ENCODE measurements at regions not wholly inside any gene's neighbourhood (a gene's known extent, or its start where the extent isn't known, plus 50 kb on each side); places are given as distances from the start of the nearest gene placed in this dataset.
"Not testable (repeated sequence)": the region's sequence is repeated elsewhere in the genome, so short reads cannot be mapped to it uniquely, and the experiment has no call there.

DNA sequence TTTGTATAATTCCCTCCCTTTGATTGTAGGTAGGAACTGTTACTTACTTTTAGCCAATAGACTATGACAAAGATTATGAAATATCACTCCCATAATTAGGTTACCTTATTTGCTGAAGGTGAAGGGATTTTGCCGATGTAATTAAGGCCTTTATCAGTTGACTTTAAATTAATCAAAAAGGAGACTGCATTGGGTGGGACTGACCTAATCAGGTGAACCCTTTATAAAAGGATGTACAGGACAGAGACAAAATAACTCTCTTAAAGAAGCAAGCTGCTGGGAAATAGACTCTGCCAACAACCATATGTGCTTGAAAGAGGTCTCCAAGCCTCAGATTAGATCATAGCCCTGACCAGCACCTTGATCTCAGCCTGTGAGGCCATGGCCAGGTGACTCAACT, 167.6 kb downstream of the SOX3 start:
- FAIRE-seq, result no peak

DNA sequence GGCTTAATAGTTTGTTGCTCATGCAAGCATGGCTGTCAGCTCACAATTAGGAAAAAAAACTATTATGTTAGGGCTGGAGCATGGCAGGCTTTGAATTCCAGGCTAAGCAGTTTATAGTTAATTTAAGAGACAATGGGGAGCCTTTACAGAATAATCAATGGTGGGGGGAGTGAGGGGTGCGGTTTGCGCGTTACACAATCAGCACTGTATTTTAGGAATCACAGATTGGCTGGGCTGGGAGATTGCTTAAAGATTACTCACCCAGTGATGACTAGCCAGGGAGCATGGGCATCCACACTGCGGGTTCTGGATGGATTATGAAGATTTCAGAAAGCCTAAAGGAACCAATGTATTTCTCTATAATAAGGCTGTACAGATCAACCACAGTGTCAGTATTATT, 186.6 kb downstream of the SOX3 start:
- no peak for FAIRE-seq

DNA sequence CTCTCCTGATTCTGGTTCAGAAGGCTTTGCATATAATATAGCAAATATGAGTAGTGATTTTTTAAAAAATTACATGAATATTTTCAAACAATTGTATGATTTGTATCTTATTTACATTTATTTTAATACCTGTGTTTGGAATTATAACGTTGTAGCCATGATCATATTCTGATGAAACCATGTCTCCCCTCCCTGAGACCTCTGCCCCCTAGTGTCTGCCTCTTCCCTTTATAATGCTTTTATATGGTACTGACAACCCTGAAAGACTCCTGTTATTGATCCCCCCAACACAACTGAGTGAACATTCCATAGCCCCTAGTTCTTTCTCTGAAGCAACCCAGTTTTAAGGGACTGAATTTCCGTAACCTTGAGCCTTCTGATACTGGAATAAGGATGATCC, 187.4 kb downstream of the SOX3 start:
- FAIRE-seq, result no peak

DNA sequence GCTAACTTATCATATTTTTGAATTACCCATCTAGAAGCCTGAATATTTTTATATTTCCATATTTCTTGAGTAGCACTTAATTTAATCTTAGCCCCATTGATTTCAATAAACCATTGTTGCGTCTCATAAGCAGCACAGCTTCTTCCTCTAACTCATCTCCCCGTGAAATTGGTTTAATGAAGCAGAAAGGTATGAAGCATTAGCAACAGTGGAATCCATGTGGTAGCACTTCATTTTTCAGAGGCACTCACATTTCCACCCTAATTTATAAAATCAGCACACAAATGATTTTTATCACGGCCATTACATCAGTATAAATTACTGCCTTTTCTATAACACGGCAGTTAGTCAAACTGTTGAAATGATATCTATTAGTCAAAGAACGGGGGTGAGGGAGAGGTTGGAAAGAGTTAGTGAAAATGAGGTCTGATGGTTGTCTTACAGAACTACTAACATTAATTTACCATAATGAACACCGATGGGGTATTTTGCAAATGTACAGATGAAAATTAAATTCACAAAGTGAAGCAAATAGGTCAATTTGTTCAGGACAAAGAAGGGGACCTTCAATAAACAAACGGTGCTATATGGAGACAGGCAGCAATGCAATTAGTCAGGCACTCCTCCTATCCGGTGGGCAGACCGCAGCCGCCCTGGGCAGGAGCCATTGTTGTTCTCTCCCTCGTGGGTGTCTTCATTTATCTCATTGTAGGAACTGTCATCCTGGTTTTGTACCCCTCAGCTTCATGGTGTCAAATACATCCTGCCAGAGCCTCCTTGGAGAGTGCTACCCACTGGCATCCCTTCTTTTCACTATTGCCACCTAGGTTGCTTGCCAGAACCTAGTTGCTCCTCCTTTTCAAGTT, 205.7 kb downstream of the SOX3 start:
- no peak for FAIRE-seq

DNA sequence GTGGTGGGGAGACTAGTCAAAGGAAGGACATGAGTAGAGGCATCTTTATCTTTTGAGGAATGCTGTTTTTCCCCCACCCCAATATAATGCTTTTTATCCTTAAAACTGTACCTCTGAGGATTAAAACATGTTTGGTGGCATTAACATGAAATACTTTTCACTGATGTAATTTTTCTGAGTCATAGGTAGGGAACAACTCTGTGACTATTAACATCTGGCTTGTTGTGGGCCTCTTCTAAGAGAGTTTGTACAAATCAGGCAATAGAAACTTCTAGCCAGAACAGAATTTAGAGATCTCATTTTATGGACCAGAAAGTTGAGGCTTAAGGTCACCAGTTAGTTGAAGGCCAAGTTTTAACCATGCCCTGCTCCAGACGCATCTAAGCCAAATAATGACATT, 207.6 kb downstream of the SOX3 start:
- no peak for FAIRE-seq

DNA sequence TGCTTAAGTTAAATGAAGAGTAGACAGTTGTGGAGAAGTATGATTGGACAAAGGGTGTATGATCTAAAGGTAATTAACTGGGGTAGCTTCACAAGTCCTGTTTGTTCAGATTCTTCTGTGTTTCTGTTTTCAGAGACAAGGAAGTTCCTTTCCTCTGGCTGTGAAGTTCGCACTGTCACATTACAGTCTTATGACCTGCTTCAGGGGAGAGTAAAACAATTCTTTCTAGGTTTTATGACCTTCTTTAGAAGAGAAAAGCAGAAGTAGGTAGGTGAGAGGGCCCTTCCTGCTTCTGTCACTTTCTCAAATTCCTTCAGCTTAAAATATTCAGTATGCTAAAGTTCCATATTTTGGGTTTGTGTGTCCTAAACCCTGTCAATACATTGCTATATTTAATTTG, 211.9 kb downstream of the SOX3 start:
- FAIRE-seq, result no peak

DNA sequence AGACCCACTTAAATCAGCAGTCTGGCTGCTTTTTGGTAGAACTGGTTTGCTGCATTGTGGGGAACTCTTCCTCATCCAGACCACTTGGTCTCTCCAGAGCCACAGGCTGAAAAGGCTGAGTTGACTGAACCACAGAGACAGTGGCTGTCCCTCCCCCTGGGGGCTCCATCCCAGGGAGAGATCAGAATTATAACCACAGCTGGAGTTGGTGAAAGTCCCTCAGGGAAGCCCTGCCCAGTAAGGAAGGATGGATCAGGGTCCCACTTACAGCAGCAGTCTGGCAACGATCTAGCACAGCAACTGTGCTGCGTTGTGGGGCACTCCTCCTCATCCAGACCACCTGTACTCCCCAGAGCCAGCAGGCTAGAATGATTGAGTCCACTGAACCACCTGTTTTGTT, 212.7 kb downstream of the SOX3 start:
- FAIRE-seq, result no peak

DNA sequence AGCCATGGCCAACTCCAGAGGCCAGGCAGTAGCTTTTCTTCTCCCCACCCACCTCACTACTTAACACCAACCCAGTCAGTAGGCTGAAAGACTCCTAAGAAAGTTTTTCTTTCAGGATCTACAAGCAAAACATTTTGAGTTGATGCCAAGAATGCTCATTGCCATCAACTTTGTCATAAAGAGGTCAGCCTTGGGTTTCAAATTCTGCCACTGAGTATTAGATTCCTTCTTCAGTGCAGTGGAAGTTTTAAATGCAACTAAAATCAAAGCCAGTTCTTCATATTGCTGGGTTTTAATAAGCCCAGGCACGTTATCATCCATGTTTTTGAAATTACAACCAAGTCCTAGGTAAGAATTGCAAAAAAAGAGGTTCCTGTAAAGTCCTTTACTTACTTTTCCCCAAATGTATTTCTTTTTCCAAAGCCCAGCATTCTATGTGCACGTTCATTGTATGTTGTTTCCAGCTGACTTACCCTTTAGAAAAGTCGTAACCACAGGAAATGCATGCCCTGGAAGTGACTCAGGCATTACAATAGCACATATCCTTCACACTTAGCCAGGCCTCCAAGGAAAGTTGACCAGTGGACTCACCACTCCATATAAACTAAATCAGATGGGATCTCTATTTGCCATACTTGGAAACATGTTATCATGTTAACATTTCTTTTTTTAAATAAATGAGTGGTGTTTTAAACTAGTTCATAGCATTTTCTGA, 229.9 kb downstream of the SOX3 start:
- no peak for FAIRE-seq

DNA sequence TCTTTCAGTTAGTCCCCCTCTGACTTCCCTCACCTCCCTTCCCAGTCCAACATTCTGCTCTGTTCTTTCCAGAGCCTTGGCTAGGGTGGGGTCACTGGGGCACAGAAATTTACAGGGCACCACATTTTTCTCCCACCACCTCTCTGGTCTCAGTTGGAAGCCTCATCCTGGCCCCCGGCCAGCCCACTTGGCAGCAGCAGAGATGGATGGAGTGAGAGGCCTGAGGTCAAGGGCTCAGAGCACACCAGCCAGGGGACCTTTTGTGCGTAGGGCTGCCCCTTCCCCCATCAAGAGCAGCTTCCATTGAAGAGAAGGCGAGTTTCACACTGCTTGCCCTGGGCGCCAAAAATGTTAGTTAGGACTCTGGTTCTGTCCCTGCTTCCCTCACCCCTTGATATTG, 230.9 kb downstream of the SOX3 start:
- FAIRE-seq, result no peak

DNA sequence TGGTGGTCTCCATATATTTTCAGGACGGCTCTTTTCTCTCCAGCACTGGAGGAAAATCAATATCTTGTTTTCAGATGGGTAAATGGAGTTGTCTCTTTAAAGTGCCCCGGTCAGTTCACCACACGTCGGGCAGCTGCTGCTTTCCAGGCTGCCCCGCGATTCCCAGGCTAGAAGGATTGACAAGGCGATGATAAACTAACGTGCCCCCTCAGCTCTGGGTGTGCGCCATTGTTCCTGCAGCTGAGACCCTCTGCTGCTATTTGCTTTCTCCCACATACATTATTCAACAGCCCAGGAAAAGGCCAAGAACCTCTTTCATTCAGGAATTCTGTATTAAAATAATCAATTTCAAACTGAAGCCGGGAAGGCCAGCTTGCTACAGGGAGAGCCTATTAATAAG, 254.5 kb downstream of the SOX3 start:
- FAIRE-seq, result no peak

DNA sequence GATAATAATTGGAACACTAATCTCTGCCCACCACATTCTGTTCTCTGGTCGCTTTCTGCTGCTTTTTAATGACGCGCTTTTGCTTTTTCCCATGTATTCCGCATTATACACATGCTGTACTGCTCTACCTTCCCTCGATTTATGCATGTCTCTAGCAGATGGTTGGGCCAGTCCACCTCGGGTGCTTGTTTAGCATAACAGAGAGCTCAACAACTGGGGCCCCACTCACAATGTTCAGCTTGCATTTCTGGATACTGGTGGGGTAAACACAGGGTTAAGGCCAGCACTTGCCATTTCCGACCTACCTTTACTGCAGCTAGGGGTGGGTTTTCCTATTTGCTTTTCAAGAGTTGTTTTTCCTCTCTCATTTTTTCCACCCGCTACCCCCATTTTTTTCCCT, 255.8 kb downstream of the SOX3 start:
- FAIRE-seq, result no peak

DNA sequence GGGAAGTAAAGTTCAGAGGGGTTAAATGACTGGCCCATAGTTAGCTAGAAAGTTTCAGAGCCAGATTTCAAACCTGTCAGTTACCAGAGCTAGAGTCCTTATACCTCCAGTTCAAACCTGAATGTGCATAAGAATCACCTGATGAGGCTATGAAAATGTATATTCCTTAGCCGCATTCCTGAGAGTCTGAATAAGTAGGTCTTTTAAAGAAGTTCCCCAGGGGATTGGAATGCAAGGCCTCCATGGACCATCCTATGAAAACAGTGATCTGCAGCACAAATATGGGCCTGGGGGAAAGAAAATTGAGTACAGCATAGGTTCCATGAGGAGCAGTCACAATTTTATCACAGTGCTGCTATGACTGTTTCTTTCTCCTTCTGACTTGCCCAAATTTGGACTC, 263.9 kb upstream of the CXorf66 start:
- FAIRE-seq, result no peak

DNA sequence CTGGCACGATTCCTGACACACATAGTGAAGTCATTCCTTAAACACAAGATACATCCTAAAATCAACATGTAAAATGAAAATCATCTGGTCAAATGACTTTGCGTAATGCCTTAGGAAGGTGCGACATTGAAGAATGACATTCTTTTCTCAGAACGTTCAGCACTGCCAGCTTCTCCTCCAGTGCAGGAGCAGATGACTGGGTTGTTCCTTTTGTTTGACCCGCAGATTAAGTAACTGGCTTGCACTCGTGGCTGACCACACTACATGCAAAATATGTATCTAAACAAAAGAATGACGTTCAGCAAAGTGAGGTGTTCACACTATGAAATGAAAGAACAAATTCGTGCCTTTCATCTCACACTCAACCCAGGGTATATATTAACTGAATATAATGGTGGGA, 260.7 kb upstream of the CXorf66 start:
- FAIRE-seq, result not testable (repeated sequence)

DNA sequence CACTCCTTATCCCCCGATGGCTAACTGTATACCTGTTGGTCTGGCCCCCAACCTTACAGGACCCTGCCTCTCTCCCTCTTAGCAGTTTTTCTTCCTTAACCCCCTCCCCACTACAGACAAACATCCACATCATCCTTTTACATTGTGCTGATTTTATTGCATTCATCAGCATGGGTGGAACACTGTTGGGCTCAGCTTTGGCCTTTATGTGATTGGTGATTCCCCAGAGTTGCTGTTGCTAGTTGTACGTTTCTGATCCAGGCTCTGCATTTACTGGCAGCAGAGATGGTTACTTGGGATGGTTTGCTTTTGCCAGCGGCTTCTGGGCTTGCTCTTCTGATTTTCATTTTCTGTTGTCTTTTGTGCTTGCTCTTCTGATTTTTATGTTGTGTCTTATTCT, 250.6 kb upstream of the CXorf66 start:
- FAIRE-seq, result not testable (repeated sequence)

DNA sequence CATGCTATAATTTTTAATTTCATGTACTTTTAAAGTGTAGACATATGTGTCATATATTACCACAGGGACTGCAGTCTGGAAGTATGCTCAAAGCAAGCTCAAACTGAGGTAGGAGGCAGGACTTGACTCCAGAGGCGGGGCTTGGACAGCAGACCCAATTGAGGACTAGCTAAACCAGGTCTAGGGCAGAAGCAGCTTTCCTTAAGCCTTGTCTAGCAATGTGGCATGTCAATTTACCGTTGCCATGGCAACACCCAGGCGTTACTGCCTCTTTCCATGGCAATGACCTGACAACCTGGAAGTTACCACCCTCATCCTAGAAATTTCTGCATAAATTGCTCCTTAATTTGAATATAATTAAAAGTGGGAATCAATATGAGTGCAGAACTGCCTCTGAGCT, 249.2 kb upstream of the CXorf66 start:
- not testable (repeated sequence) for FAIRE-seq

DNA sequence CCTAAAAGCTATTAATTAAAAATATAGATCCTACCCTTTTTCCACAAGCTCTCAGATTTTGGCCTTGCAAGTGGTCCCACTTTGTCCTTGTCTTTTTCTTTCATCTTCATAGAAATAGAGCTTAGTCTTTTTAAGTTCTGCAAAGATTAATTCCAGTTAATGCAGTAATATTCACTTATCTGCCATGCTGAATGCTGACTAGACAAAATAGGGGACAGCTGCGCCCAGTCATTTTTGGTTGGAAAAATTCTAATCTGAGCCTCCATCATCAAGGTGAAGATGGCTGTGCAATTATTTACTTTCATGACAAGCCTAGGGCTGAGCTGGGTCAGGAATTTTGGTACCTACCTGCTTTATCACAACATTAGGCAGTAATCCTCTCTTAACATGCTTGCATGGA, 241.3 kb upstream of the CXorf66 start:
- FAIRE-seq, result no peak

DNA sequence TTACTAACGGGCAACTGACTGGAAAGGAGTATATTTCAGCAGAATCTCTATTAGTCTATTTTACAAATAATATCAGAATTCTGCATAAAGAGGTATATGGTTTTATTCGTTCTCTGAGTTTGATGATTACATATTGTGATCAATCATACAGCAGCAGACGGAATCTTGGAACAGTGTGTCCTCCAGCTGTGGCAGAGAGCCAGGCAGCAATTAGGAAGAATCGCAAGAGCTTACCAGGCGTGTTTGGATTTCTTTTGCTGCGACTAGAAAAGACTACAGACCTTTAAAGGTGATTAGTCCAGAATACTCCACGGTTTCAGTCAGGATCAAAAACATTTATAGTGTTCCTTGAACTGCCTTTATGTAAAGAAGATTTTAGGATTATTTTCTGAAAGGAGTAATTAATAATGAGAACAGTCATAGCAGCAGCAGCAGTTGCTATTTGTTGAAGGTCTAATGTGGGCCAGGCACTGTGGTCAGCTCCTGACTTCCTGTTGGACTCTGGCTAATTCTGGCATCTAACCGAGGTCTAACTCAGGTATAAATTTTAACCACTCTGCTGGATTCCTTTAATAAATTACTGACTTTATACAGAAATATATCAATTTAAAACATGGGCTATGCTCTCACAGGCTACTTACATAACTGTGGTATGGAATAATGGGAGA, 225.3 kb upstream of the CXorf66 start:
- no peak for FAIRE-seq

DNA sequence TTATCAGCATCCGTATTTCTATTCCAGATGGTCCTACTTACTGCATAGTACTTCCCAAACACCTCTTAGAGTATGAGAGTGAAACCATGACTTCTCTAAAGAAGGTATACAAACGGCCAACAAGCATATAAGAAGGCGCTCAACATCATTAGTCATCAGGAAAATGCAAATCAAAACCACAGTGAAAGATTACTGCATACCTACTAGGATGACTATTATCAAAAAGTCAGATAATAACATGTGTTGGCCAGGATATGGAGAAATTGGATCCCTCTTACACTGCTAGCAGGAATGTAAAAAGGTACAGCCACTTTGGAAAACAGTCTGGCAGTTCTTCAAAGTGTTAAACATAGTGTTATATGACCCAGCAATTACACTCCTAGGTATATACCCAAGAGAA, 215.3 kb upstream of the CXorf66 start:
- FAIRE-seq, result no peak

DNA sequence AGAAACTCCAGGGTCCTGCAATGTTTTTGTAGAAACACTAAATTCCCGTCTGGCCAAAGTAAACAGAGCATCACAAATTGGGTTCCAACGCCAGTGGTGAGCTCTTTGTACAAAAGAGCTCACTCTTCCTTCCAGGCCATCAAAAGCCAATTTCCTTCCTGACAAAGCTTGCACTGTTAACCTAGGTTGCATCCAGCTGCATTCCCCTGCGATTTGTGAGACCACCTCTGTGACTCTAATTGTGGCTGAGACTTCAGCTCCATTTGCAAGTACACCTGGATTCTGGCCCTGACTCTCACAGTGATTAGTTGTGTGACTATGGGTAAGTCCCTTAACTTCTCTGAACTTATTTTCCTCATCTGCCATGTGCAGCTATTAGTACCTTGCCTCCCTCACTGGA, 212.5 kb upstream of the CXorf66 start:
- FAIRE-seq, result no peak

DNA sequence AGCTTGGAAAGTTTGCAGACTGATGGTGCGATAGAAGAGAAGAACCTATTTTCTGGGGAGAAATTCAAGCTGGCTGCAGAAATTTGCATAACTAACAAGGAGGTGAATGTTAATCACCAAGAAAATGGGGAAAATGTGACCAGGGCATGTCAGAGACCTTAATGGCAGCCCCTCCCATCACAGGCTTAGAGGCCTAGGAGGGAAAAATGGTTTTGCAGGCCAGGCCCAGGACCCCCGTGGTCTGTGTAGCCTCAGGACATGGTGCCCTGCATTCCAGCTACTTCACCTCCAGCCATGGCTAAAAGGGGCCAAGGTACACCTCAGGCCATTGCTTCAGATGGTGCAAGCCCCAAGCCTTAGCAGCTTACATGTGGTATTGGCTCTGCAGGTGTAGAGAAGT, 207.1 kb upstream of the CXorf66 start:
- FAIRE-seq, result no peak

DNA sequence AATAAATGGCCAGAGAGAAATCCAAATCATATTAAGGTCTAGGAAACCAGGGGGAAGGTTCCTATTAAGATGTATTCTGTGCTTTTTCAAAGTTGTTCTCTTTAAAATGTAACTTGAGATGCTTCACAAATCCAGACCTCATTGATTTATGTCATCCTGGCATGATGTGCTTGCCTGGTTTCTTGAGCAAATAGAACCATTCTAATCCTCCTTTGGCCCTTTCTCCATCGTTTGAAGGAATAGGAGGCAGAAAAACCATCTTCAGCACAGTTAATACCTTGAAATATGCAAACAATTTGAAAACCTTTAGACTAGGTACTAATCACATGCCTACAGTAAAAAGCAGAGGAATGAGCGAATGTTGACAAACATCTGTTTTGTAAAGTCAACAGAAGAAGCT, 202.2 kb upstream of the CXorf66 start:
- FAIRE-seq, result no peak

DNA sequence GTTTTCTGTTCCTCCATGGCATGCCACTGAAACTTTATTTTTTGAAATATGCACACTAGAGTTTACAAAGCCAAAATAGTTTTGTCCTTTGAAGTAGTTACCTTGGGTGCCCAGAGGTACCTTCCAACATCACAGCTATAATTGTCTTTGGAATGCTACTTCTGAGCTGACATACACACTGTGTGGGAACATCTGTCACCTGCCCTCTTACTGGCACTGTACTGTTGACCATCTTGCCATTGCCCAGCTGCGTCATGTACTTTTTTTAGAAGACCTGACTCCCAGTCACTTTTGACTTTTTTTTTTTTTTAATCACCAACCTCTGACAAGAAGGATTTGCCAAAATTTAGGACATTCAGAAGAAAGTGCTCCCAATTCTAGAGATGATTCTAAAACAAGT, 200.5 kb upstream of the CXorf66 start:
- FAIRE-seq, result no peak

DNA sequence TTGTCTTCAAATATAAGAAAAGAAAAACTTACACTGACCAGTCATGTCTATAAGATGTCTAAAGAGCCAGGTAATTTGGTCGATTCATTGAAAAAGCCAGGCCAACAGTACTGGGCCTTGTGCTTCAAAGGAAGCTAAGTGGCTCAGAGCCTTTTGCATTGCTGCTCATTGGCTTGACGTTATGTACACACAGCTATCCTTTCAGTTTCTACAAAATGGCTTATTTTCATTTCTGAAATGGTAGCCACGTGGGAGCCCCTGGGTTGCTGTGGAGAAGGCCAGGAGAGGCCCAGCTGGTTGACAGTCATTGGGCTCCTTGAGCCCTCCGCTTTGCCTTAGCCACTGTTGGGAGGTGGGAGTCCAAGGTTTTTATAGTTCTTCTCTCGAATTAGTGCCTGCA, 199.1 kb upstream of the CXorf66 start:
- no peak for FAIRE-seq

All from endometrium (tissue), 2 donors.